ENCODE measurements at regions not wholly inside any gene's neighbourhood (a gene's known extent, or its start where the extent isn't known, plus 50 kb on each side); places are given as distances from the start of the nearest gene placed in this dataset.

GRCh38 chr2:173821451-173821850 is 143.7 kb downstream of the SP3 start:
- Histone ChIP-seq H2AFZ (ENCODE audit: low read length) (no peak overlapping the region), H4K91ac (ENCODE audit: insufficient read length, low read depth, low read length) (no peak overlapping the region), H2BK12ac (ENCODE audit: insufficient read length, low read depth, low read length) (no peak overlapping the region), H3K56ac (ENCODE audit: insufficient read length, low read depth, low read length) (no peak overlapping the region), H3K9me3 (ENCODE audit: control insufficient read depth, low read depth, low read length) (no peaks in the 10 kb centered on the region), H3K23me2 (ENCODE audit: insufficient read length, low read depth, low read length, poor library complexity, severe bottlenecking) (no peaks in the 10 kb centered on the region), H4K5ac (ENCODE audit: insufficient read length, low read depth, low read length) (no peak overlapping the region), H3T11ph (ENCODE audit: low read length) (no peak overlapping the region), H2BK20ac (ENCODE audit: low read depth, low read length, poor library complexity, severe bottlenecking) (no peak overlapping the region), H2BK15ac (ENCODE audit: low read depth, low read length) (no peak overlapping the region), H2AK5ac (ENCODE audit: insufficient read length, low read length) (no peak overlapping the region), H3K27me3 (ENCODE audit: insufficient read depth, low read length) (no peaks in the 10 kb centered on the region), H3K14ac (ENCODE audit: insufficient read depth, low read length) (peak overlapping the region; percentile 31; the same call in 1 of the 2 replicates), H4K20me1 (ENCODE audit: control insufficient read depth, insufficient read depth, insufficient read length) (no peaks in the 10 kb centered on the region), H3K79me1 (ENCODE audit: insufficient read depth, low read depth, low read length, poor library complexity, severe bottlenecking) (no peaks in the 10 kb centered on the region), H3K4me1 (ENCODE audit: insufficient read depth, low read length) (no peaks in the 10 kb centered on the region; the same call in 1 of the 2 replicates), H3K79me2 (ENCODE audit: insufficient read depth, low read length) (no peaks in the 10 kb centered on the region), H3K9ac (ENCODE audit: extremely low read depth, insufficient read length, low read length) (no peak overlapping the region), H2BK5ac (ENCODE audit: insufficient read length, low read length) (no peak overlapping the region), H3K18ac (ENCODE audit: insufficient read length, low read depth, low read length) (no peak overlapping the region), H4K8ac (replicated peaks; ENCODE audit: insufficient read length, low read depth, low read length) (no peak overlapping the region), H3K27ac (ENCODE audit: insufficient read length, low read depth, low read length) (no peak overlapping the region), H2BK120ac (ENCODE audit: low read depth, low read length, poor library complexity, severe bottlenecking) (no peak overlapping the region), H3K4ac (ENCODE audit: low read depth, low read length) (no peak overlapping the region), H3K4me2 (ENCODE audit: insufficient read depth, insufficient read length, low read length) (no peak overlapping the region), H3K23ac (ENCODE audit: insufficient read length, low read depth, low read length) (no peak overlapping the region)
- peaks cover 0 to 2% of the 10 kb centered on the region in 2 experiments; a peak in 1 of 5 replicates for H3K9me3 Mint-ChIP-seq
- H3K4me1 Mint-ChIP-seq: no peaks in the 10 kb centered on the region; a peak in 1 of 4 replicates
- H3K27me3 Mint-ChIP-seq (ENCODE audit: low read depth): peaks cover 7% of the 10 kb centered on the region
- no peak for DNase-seq
- no peaks in the 10 kb centered on the region; a peak in 1 of 7 replicates for H3K36me3 Mint-ChIP-seq (ENCODE audit: insufficient read depth in 1 of 3, low read depth in 3 of 3)
- H3K4me3 Mint-ChIP-seq: no peak overlapping the region
- WGBS (ENCODE audit: extremely low coverage, insufficient read length, low lambda C conversion rate): no CpG with 5 or more reads among the region's 9 CpGs
- TF ChIP-seq CTCF (conservative IDR thresholded peaks at IDR 0.05): no peak
- no peak overlapping the region; a peak in 1 of 7 replicates for H3K27ac Mint-ChIP-seq
